Breast epithelium (tissue), 4 donors: ENCODE measurements at regions not wholly inside any gene's neighbourhood (a gene's known extent, or its start where the extent isn't known, plus 50 kb on each side); places are given as distances from the start of the nearest gene placed in this dataset.

Experiments used
- DNase-seq, 2 donors: peaks; one replicate each; pipeline ENCODE4 v3.0.0-alpha.2; 2019; ENCODE audit warnings: low spot score in 2 of 2
- H3K27ac ChIP-seq, 2 donors: fragments of 200-600 bp; sonication (generic) in 1 of 2; one replicate each; pipeline ENCODE4 v1.5.1; 2016 to 2019; ENCODE audit warnings: mild to moderate bottlenecking in 1 of 2
- H3K27me3 ChIP-seq, 2 donors: fragments of 200-600 bp; sonication (generic) in 1 of 2; one replicate each; pipeline versions ENCODE4 v1.5.1 to v1.6.0; 2017 to 2019; ENCODE audit warnings: control low read depth in 1 of 2, mild to moderate bottlenecking in 1 of 2
- H3K36me3 ChIP-seq: fragments of 200-600 bp; one replicate; pipeline ENCODE4 v1.5.1; 2019
- H3K4me1 ChIP-seq, 2 donors: fragments of 200-600 bp; sonication (generic); one replicate each; pipeline ENCODE4 v1.5.1; 2016 to 2019; ENCODE audit warnings: control low read depth in 1 of 2
- H3K4me3 ChIP-seq, 3 donors: fragments of 200-600 bp; sonication (generic); 1 replicate in 2 of 3; 2 replicates in 1 of 3; pipeline ENCODE4 v1.5.1; 2016 to 2019; ENCODE audit warnings: mild to moderate bottlenecking in 3 of 3, moderate library complexity in 2 of 3
- H3K9me3 ChIP-seq, 2 donors: fragments of 200-600 bp; sonication (generic) in 1 of 2; one replicate each; pipeline ENCODE4 v1.5.1; 2016 to 2019; ENCODE audit warnings: control low read depth in 1 of 2
- POLR2A ChIP-seq: fragments of 450-650 bp; IDR thresholded peaks from one replicate; pipeline ENCODE4 v1.6.1; 2016; ENCODE audit warnings: antibody characterized with exemption, mild to moderate bottlenecking, moderate library complexity
- POLR2AphosphoS5 ChIP-seq, 3 donors: sonication (generic); formaldehyde crosslinking; IDR thresholded peaks; one replicate each; pipeline ENCODE4 v1.6.1; 2017; ENCODE audit warnings: antibody characterized with exemption in 3 of 3
- intact Hi-C: fragments of 100-400 bp; cut with DNase I; formaldehyde crosslinking; loops from one replicate; pipeline ENCODE4 v1.15.1; 2023; ENCODE audit warnings: low total_unique reads
- TF ChIP-seq, protein P1 (sequence below), 3 donors: fragments of 450-650 bp; IDR thresholded peaks; one replicate each; pipeline ENCODE4 v1.5.1; 2016 to 2017; ENCODE audit warnings: antibody characterized with exemption in 3 of 3, mild to moderate bottlenecking in 3 of 3, moderate library complexity in 3 of 3

DNA sequence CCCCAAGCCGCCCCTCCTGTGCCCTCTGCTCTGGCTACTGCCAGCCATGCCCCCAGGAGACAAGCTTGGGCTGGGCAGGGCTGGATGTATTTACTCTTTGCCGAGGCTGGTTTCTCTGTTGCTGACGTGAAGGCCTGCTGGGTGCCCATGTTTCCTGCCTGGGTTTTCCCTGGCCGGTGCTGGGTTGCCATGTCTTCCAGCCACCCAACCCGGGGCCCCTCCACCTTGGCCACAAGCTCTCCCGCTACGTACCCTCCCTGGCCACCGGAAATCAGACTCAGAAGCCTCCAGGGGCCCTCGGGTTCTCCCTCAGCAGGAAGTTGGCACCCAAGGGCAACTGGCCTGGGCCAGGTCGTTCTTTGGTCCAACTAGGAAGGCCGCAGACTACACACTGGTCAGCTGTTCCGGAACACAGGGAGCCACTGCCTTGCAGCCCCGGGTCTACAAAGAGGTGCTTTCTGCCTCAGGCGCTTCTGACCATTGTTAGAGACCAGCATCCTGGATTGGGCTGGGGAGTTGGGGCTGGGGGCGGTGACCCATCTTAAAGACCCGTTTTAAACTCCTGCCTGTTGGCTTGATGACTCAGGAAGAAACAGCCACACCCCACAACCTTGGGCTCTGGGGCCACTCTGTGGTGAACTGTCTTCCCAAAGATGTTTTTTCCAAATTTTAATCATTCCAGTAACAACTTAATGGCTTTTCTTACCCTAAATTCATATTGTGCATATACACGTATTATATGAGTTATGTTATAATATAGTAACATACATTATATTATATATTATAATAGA is 71.2 kb upstream of the RUNX3 start:
- DNase-seq = no peak
- Histone ChIP-seq H3K4me3 (no peak overlapping the region), H3K27ac (no peak overlapping the region), H3K9me3 (no peaks in the 10 kb centered on the region), H3K36me3 (no peaks in the 10 kb centered on the region), H3K27me3 (peaks cover 0 to 3% of the 10 kb centered on the region in 2 donors), H3K4me1 (no peaks in the 10 kb centered on the region)
- intact Hi-C loops = no loop called here
- TF ChIP-seq POLR2AphosphoS5 (IDR thresholded peaks at IDR 0.05) = no peak
- no peak for TF ChIP-seq POLR2A
- TF ChIP-seq, protein P1, sequence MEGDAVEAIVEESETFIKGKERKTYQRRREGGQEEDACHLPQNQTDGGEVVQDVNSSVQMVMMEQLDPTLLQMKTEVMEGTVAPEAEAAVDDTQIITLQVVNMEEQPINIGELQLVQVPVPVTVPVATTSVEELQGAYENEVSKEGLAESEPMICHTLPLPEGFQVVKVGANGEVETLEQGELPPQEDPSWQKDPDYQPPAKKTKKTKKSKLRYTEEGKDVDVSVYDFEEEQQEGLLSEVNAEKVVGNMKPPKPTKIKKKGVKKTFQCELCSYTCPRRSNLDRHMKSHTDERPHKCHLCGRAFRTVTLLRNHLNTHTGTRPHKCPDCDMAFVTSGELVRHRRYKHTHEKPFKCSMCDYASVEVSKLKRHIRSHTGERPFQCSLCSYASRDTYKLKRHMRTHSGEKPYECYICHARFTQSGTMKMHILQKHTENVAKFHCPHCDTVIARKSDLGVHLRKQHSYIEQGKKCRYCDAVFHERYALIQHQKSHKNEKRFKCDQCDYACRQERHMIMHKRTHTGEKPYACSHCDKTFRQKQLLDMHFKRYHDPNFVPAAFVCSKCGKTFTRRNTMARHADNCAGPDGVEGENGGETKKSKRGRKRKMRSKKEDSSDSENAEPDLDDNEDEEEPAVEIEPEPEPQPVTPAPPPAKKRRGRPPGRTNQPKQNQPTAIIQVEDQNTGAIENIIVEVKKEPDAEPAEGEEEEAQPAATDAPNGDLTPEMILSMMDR (IDR thresholded peaks at IDR 0.05) = no peak

DNA sequence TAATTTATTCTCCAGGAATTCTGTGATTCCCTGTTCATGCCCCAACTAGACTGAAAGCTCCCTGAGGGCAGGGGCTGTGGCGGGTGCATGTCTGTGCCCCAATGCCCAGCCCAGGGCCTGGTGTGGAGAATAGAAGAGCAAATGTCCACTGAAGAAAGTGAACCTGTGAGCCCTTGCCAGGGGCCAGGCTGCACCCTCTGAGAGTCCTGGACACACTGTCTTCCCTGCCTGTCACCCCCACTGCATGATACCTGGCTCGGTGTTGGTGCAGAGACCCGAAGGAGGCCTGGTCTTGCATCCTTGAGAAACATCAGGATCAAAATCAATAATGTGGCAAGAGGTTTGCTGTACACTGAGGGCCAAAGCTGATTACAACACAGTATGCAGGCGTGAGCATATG is 69.8 kb upstream of the RUNX3 start:
- no peaks in the 10 kb centered on the region for H3K4me1 ChIP-seq
- no peaks in the 10 kb centered on the region for H3K36me3 ChIP-seq
- intact Hi-C loops = no loop called here
- no peaks in the 10 kb centered on the region for H3K27me3 ChIP-seq
- no peak overlapping the region for H3K27ac ChIP-seq
- TF ChIP-seq, protein P1 (IDR thresholded peaks at IDR 0.05) = no peak
- TF ChIP-seq POLR2A = no peak
- no peak for DNase-seq
- H3K4me3 ChIP-seq = no peak overlapping the region
- no peaks in the 10 kb centered on the region for H3K9me3 ChIP-seq

DNA sequence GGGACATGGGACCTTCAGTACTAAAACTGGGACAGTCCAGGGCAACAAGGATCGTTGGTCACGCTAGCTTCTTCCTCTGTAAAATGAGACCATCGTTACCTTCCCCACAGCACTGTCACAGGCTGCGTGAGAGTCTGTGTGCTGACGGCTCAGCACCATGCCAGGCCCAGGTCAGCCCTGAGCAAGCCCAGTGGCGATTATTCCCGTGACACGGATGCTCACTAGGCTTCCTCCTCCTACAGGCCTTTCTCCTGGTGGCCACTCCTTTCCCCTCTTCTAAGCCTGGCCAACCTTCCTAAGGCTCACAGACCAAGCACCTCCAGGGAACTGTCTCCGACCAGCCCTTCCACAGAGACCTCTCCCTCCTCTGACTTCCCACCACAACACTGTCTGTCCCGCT is 69.3 kb upstream of the RUNX3 start:
- intact Hi-C loops = no loop called here
- TF ChIP-seq POLR2AphosphoS5 (IDR thresholded peaks at IDR 0.05) (no peak), POLR2A (no peak)
- TF ChIP-seq, protein P1 (IDR thresholded peaks at IDR 0.05) = no peak
- Histone ChIP-seq H3K27me3 (no peaks in the 10 kb centered on the region), H3K4me1 (no peaks in the 10 kb centered on the region), H3K36me3 (no peaks in the 10 kb centered on the region), H3K27ac (no peak overlapping the region), H3K9me3 (no peaks in the 10 kb centered on the region), H3K4me3 (no peak overlapping the region)
- DNase-seq = no peak

DNA sequence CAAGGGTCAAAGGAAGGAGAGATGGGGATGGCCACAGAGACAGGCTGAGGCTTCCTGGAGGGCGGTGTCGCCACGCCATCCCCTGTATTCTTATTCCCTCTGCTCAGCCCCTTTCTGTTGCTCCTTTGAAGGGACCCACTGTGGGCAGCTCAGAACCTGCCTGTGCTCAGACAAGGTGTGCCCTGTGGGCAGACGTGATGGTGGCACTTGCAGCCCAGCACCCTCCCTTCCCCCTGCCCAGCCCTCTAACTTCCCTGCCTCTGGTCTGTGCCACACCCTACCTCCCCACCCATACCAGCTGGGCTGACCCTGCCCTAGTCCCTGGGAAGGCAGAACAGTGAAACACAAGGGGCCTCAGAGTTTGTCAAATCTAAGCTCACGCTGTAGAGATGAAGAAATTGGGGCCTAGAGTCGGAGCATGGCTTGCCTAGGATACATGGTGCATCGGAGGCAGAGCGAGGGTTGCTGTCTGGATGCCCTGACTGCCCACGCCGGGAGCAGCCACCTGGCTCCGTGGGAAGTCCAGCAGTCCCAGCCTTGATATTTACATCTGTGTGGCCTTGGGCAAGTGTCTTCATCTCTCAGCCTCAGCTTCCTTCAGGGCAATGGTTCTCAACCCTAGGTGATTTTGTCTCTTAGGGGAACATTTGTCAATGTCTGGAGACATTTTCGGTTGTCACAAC is 68.6 kb upstream of the RUNX3 start:
- DNase-seq = no peak
- H3K27me3 ChIP-seq = no peaks in the 10 kb centered on the region
- H3K27ac ChIP-seq = no peak overlapping the region
- no peaks in the 10 kb centered on the region for H3K4me1 ChIP-seq
- no peak overlapping the region for H3K4me3 ChIP-seq
- no peaks in the 10 kb centered on the region for H3K36me3 ChIP-seq
- intact Hi-C loops = no loop called here
- TF ChIP-seq POLR2AphosphoS5 (IDR thresholded peaks at IDR 0.05) (no peak), POLR2A (no peak)
- TF ChIP-seq, protein P1 (IDR thresholded peaks at IDR 0.05) = no peak
- H3K9me3 ChIP-seq = no peaks in the 10 kb centered on the region
